BJ (cell line): ENCODE measurements at regions not wholly inside any gene's neighbourhood (a gene's known extent, or its start where the extent isn't known, plus 50 kb on each side); places are given as distances from the start of the nearest gene placed in this dataset.

Experiments
- CTCF ChIA-PET: fragments of 350-600 bp; formaldehyde crosslinking; extraction: SDS; loops from one replicate; lab custom pipeline; 2021; ENCODE audit warnings: antibody characterized with exemption, inconsistent platforms; lab: Yijun Ruan, JAX
- POLR2A ChIA-PET: fragments of 300-600 bp; sonication (Branson Sonifier 250); formaldehyde crosslinking; extraction: SDS; loops from one replicate; lab custom pipeline; 2021; ENCODE audit warnings: antibody characterized with exemption; lab: Charles Lee
- DNase-seq: peaks from one replicate; pipeline ENCODE4 v3.0.0-alpha.2; 2011; ENCODE audit warnings: low read depth
- H3K27me3 ChIP-seq: 2 replicates; pipeline ENCODE4 v1.6.0; 2011; ENCODE audit warnings: low read length; ENCODE audit not compliant: control insufficient read depth, insufficient read depth
- H3K36me3 ChIP-seq: 2 replicates; pipeline ENCODE4 v1.5.1; 2011; ENCODE audit warnings: low read length; ENCODE audit not compliant: control insufficient read depth, insufficient read depth
- H3K4me3 ChIP-seq: 2 replicates; pipeline ENCODE4 v1.5.1; 2011; ENCODE audit warnings: low read depth, mild to moderate bottlenecking, control low read depth, low read length
- TF ChIP-seq, protein P1 (sequence below): IDR thresholded peaks from 2 replicates; pipeline ENCODE4 v1.5.1; 2011; ENCODE audit warnings: low read depth, mild to moderate bottlenecking, control low read depth, inconsistent platforms, low read length, moderate library complexity; ENCODE audit not compliant: insufficient read depth

DNA sequence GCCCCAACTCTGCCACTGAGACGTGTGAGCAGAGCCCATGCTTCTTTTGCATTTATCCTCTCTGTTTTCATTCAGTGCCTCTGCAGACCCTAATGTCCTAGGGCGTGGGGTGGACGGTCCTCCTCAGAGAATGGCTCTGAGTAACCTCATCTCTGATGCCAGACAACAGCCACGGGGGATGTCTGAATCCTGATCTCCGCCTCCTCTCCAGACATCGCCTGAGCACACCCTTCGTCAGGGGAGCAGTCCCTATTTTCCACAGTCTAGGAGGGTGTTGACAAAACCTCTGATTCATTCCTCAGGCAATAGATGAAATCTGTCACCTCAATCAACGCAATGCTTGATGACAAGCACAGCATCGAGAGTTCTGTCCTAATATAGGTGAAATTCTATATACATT lies 109.2 kb upstream of the DYRK2 start:
- POLR2A ChIA-PET = no interaction called here
- TF ChIP-seq, protein P1, sequence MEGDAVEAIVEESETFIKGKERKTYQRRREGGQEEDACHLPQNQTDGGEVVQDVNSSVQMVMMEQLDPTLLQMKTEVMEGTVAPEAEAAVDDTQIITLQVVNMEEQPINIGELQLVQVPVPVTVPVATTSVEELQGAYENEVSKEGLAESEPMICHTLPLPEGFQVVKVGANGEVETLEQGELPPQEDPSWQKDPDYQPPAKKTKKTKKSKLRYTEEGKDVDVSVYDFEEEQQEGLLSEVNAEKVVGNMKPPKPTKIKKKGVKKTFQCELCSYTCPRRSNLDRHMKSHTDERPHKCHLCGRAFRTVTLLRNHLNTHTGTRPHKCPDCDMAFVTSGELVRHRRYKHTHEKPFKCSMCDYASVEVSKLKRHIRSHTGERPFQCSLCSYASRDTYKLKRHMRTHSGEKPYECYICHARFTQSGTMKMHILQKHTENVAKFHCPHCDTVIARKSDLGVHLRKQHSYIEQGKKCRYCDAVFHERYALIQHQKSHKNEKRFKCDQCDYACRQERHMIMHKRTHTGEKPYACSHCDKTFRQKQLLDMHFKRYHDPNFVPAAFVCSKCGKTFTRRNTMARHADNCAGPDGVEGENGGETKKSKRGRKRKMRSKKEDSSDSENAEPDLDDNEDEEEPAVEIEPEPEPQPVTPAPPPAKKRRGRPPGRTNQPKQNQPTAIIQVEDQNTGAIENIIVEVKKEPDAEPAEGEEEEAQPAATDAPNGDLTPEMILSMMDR = no peak
- H3K36me3 ChIP-seq = no peaks in the 10 kb centered on the region
- no peak for DNase-seq
- no peaks in the 10 kb centered on the region; the same call in 1 of the 2 replicates for H3K27me3 ChIP-seq
- CTCF ChIA-PET = no interaction called here
- no peak overlapping the region for H3K4me3 ChIP-seq

DNA sequence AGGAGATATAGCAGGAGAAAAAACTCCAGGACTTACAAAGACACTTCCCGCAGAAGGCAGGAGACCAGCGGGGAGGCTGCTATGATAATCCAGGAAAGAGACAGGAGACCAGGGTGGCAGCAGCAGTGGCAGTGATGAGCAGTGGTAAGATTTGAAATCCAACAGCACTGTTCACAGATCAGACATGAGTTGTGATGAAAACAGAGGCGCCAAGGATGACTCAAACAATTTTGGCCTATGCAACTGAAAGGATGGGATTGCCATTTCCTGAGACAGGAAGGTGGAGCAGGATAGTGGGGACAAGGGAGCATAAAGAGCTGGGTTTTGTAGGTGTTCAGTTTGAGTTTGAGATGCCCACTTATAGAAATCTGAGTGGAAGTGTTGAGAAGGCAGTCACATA lies 108.6 kb upstream of the DYRK2 start:
- CTCF ChIA-PET = no interaction called here
- TF ChIP-seq, protein P1 = no peak
- Histone ChIP-seq H3K36me3 (no peaks in the 10 kb centered on the region), H3K27me3 (peaks cover under 1% of the 10 kb centered on the region; the same call in 1 of the 2 replicates), H3K4me3 (no peak overlapping the region)
- DNase-seq = no peak
- POLR2A ChIA-PET = no interaction called here

DNA sequence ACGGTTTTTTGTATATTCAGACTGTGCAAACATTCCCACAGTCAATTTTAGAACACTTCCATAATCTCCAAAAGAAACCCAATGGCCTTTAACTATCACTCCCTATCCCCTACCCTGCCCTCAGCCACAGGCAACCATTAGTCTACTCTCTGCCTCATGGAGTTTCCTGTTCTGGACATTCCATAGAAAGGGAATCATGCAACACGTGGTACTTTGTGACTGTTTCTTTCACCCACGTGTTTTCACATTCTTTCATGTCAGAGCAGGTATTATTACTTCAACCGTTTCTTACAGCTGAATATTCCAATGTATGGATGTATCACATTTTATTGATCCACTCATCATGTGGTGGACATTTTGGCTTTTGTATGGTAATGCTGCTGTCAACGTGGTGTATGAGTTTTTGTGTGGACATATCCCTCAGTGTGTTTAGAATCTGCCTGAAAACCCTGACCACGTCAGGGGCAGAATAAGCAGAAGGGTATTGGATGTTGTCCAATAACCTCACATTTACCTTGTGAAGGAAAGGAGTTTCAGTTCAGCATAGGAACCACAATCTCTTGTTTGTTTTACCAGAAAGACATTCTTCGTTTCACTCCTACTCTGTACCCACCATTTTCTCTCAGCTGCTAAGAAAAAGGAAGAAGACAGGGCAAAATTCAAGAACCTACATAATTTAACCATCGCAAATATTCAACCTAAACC lies 107.5 kb upstream of the DYRK2 start:
- Histone ChIP-seq H3K4me3 (no peak overlapping the region), H3K27me3 (peaks cover 2% of the 10 kb centered on the region; the same call in 1 of the 2 replicates), H3K36me3 (no peaks in the 10 kb centered on the region)
- DNase-seq = no peak
- ChIA-PET POLR2A (no interaction called here), CTCF (no interaction called here)
- TF ChIP-seq, protein P1 = no peak

DNA sequence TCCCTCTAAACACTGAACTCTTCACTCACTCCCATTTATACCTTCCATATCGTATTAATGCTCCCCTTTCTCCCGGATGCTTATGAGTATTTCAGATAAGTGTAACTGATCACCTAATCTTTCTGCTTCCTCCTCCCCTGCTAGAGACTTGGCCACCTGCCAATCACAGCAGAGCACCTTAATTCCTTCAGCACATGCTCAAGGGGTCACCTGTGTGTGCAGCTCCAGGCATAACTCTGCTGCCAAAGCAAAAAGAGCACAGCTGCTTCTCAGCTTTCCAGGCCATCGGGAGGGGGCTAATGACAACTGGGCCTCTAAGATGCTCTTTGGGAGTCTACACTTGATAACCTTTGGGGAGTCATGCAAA lies 106.9 kb upstream of the DYRK2 start:
- CTCF ChIA-PET = no interaction called here
- H3K4me3 ChIP-seq = no peak overlapping the region
- POLR2A ChIA-PET = no interaction called here
- H3K36me3 ChIP-seq = no peaks in the 10 kb centered on the region
- DNase-seq = no peak
- TF ChIP-seq, protein P1 = no peak
- H3K27me3 ChIP-seq = peaks cover 2% of the 10 kb centered on the region; the same call in 1 of the 2 replicates

DNA sequence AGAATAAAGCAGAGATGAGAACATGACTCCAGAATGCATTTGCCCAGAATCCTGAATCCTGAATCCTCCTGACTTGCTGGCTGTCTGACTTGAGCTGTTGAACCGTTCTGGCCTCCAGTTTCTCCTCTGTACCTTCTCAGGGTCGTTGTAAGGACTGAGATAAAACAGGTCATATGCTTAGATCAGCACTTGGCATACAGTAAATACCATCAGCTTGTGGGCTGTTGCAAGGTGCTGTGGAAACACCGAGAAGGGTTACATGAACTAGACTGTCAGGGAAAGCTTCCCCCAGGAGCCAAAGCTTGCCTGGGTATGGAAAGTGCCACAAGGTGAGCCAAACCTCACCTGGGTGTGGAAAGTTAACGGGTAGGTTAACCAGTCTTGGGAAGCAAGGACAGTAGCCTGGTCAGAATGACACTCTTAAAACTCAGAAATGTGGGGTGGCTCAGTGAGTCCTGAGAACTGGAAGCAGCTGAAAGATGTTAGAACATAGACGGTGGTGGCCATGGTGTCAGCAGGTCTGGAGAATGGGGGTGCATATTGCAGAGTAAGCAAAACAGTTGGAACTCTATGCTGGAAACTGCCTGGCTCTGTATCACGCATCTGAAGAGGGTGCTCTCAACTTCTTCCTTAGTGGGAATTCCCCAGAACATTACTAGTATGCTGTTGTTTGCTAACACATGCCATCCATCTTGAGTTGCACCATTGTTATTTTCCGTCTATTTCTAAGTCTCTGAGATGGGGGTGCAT lies 105.3 kb upstream of the DYRK2 start:
- Histone ChIP-seq H3K36me3 (no peaks in the 10 kb centered on the region), H3K4me3 (no peak overlapping the region), H3K27me3 (peaks cover 2% of the 10 kb centered on the region; the same call in 1 of the 2 replicates)
- TF ChIP-seq, protein P1 = no peak
- no peak for DNase-seq
- ChIA-PET POLR2A (interaction anchor here (0.6 kb wide), 1 partner anchor 172 kb away, joined by 3 read pairs; no protein-coding TSS in a partner anchor), CTCF (no interaction called here)
